BE2C (cell line): ENCODE measurements at regions not wholly inside any gene's neighbourhood (a gene's known extent, or its start where the extent isn't known, plus 50 kb on each side); places are given as distances from the start of the nearest gene placed in this dataset.

Source experiments
- DNase-seq: peaks from one replicate; pipeline ENCODE4 v3.0.0-alpha.2; 2020
- H3K27me3 ChIP-seq: fragments of 250-450 bp; sonication (Bioruptor Pico); 2 replicates; pipeline ENCODE4 v1.5.1; 2020; ENCODE audit warnings: mild to moderate bottlenecking
- H3K36me3 ChIP-seq: fragments of 250-450 bp; sonication (Bioruptor Pico); 2 replicates; pipeline ENCODE4 v1.5.1; 2020; ENCODE audit warnings: mild to moderate bottlenecking
- H3K4me1 ChIP-seq: fragments of 250-450 bp; sonication (Bioruptor Pico); 2 replicates; pipeline ENCODE4 v1.5.1; 2020
- H3K4me3 ChIP-seq: 2 replicates; pipeline ENCODE4 v1.5.1; 2011; ENCODE audit warnings: low read depth, low read length
- H3K9me3 ChIP-seq: fragments of 250-450 bp; sonication (Bioruptor Pico); 2 replicates; pipeline ENCODE4 v1.5.1; 2020
- TF ChIP-seq, protein P1 (sequence below): IDR thresholded peaks from 2 replicates; pipeline ENCODE4 v1.5.1; 2012; ENCODE audit warnings: mild to moderate bottlenecking, low read depth, low read length

DNA sequence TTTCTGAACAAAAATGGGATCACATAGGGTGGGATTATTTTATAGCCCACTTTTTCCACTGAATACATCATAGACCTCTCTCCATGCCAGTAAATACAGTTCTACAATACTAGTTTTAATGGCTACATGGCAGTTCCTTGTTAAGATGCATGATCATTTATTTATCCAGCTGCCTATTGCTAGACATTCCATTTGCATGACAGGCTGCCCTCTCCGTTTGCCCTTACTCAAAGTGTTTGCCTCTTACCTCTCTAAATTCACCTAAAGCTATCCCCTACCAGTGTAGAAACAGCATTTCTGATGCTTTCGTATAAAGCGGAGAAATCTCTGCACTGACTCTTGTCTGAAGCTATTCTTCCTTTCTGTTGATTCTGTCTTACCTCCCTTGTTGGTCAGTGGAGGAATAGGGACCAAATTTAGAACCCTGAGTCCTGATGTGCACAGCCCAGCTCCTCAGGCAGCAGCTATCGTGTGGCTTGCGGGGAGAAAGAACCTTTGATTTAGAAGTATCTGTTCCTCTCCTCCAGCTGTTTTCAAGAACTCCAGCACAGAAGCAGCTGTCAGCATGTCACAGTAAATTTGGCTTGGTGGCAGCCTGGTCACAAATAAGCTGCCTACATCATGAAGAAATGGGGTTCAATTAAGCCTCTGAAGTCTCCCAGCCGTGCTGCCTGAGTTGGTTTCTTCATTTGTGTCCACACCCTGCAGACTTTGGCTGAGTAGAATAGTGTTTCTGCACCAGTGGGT lies 337.3 kb downstream of the PRDM2 start:
- Histone ChIP-seq H3K4me1 (no peaks in the 10 kb centered on the region), H3K36me3 (no peaks in the 10 kb centered on the region), H3K27me3 (no peaks in the 10 kb centered on the region), H3K4me3 (no peak overlapping the region), H3K9me3 (no peaks in the 10 kb centered on the region)
- no peak for DNase-seq
- TF ChIP-seq, protein P1, sequence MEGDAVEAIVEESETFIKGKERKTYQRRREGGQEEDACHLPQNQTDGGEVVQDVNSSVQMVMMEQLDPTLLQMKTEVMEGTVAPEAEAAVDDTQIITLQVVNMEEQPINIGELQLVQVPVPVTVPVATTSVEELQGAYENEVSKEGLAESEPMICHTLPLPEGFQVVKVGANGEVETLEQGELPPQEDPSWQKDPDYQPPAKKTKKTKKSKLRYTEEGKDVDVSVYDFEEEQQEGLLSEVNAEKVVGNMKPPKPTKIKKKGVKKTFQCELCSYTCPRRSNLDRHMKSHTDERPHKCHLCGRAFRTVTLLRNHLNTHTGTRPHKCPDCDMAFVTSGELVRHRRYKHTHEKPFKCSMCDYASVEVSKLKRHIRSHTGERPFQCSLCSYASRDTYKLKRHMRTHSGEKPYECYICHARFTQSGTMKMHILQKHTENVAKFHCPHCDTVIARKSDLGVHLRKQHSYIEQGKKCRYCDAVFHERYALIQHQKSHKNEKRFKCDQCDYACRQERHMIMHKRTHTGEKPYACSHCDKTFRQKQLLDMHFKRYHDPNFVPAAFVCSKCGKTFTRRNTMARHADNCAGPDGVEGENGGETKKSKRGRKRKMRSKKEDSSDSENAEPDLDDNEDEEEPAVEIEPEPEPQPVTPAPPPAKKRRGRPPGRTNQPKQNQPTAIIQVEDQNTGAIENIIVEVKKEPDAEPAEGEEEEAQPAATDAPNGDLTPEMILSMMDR: no peak

DNA sequence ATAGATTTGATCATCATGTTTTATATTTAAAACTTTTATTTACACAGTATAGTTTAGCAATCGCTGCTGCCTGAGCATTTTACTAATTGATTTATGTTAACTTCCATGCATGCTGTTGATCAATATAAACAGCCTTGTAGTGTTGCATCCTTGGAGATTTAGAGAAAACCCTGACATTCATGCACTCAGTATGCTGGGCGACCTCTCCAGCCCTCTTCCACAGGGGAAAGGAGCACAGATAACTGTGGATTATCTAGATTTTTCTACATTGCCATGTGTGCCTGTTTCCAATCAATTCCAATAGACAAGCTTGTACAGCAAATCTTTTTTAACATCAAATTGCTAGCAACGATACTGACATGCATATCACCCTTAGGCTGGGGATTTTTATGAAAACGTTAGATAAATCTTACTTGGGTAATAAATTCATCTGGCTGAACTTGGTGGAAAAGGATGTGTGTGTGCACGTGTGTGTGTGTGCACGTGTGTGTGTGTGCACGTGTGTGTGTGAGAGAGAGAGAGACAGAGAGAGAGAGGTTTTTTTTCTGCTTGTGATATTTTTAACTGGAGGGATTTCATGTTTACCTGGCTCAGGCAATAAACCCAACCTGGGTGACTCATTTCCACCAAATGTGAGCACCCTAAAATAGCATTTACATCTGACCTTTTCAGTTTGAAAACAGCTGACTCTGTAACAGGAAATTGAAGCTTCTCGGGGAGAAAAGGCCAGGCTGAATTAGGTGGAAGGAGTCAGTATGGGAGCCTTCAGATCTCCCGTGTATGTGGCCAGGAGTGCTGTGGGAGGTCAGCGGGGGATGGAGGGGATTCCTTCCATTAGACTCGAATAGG lies 339.8 kb downstream of the PRDM2 start:
- no peaks in the 10 kb centered on the region for H3K27me3 ChIP-seq
- H3K36me3 ChIP-seq: no peaks in the 10 kb centered on the region
- no peak overlapping the region for H3K4me3 ChIP-seq
- DNase-seq: no peak
- TF ChIP-seq, protein P1: no peak
- H3K4me1 ChIP-seq: no peaks in the 10 kb centered on the region
- H3K9me3 ChIP-seq: no peaks in the 10 kb centered on the region

DNA sequence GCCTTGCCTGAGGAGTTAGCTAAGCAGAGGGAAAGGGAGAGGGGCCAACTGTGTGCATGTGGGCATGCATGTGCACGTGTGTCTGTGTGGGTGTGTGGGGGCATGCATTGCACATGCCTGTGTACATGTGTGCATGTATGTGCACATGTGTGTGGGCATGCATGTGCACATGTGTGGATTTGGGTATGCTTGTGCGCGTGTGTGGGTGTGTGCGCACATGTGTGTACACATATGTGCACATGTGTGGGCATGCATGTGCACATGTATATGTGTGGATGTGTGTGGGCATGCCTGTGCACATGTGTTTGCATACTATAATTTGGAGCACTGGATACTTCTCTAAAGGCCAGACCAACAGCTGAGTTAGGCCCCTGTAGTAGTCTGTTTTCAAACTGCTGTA lies 350.0 kb downstream of the PRDM2 start:
- H3K36me3 ChIP-seq: no peaks in the 10 kb centered on the region
- no peak overlapping the region for H3K4me3 ChIP-seq
- H3K27me3 ChIP-seq: no peaks in the 10 kb centered on the region
- TF ChIP-seq, protein P1: no peak
- H3K9me3 ChIP-seq: no peaks in the 10 kb centered on the region
- H3K4me1 ChIP-seq: no peaks in the 10 kb centered on the region
- DNase-seq: no peak

DNA sequence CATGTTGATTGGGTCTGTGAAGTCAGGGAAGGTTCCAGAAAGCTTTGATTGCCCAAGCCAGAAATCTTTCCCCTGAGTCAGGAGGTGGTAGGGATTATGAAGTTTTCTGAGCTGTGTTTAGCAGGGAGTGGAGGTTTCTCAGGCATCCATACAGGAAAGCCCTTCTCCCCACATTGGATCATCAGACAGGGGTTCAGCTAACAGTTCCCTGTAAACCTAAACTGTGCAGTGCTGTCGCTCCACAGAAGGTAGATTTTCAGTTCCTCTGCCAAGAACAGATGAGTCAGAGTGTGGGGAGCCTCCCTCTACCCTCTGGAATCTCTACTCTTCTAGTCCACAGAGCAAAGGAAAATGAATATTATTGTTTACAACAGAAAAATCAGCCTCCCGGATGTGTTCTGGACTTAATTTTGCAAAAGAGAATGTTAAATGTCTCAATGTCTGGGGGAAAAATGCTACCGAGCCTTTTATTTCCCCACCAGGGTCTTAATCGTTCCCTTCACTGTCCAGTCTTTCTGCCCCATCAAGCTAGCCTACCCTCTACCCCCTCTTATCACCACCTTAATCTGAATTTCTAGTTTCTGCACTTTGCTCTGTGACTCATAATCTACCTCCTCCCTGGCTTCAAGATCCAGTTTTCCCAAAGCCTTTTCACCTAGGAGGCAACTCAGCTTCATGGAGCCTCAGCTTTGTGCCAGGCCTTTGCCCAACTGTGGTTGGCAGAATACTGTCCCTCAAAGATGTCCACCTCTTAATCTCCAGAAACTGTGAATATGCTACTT lies 355.6 kb downstream of the PRDM2 start:
- no peaks in the 10 kb centered on the region for H3K27me3 ChIP-seq
- TF ChIP-seq, protein P1: no peak
- no peak for DNase-seq
- H3K36me3 ChIP-seq: no peaks in the 10 kb centered on the region
- H3K9me3 ChIP-seq: no peaks in the 10 kb centered on the region
- H3K4me3 ChIP-seq: no peak overlapping the region
- H3K4me1 ChIP-seq: no peaks in the 10 kb centered on the region

DNA sequence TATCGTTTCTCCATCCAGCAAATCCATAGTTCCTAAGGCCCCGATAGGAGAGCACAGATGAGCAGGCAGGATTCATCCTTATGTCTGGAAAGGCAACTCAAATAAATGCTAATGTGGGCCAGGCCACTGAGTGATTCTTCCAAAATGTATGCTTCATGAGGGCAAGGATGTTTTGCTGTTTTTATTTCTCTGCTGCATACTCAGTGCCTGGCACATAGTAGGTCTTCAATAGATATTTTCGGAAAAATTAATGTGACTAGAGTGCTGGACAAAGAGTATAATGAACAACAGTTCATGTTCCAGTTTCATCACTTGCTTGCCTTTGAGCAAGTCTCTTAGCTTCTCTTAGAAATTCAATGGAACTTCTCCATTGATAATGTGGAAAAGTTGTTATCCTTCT lies 357.7 kb downstream of the PRDM2 start:
- no peak overlapping the region for H3K4me3 ChIP-seq
- TF ChIP-seq, protein P1: no peak

More for the DNA sequence above, 357.7 kb downstream of the PRDM2 start:
- H3K4me1 ChIP-seq: no peaks in the 10 kb centered on the region
- no peaks in the 10 kb centered on the region for H3K27me3 ChIP-seq
- H3K9me3 ChIP-seq: no peaks in the 10 kb centered on the region
- H3K36me3 ChIP-seq: no peaks in the 10 kb centered on the region
- no peak for DNase-seq
